ENCODE measurements at regions not wholly inside any gene's neighbourhood (a gene's known extent, or its start where the extent isn't known, plus 50 kb on each side); places are given as distances from the start of the nearest gene placed in this dataset.

- TF ChIP-seq CTCF (IDR thresholded peaks at IDR 0.05) (no peak), POLR2A (IDR thresholded peaks at IDR 0.05) (no peak)
These were observed 811.6 kb downstream of the TRHDE start for GRCh38 chr12:73083736-73084135.
